T-helper 2 cell (primary cell): ENCODE measurements at regions not wholly inside any gene's neighbourhood (a gene's known extent, or its start where the extent isn't known, plus 50 kb on each side); places are given as distances from the start of the nearest gene placed in this dataset.
"Not testable (repeated sequence)": the region's sequence is repeated elsewhere in the genome, so short reads cannot be mapped to it uniquely, and the experiment has no call there.

Source experiments
- DNase-seq, 5 experiments: peaks; one replicate each; pipeline versions ENCODE4 v3.0.0 to v3.0.0-alpha.2; 2012 to 2022

DNA sequence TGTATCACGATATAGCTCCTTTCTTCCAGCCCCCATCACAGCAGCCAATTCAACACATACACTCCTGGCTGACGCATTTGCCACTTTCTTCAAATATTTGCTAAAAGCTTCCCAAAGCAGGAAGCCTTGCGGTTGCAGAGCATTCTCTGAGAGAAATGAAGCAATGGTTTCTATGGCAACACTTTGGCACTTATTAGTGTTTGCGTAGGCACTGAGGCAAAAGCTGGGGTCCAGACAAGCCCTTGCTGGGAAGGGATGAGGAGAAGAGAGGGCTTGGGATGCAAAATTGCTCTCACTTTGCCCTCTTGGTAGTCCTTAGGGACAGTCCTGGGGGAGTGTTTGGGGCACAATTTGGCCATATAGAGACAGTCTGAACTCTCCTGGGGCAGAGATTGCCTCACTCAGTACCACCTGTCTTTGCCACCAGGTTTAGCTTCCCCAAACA lies 55.0 kb upstream of the PAK3 start:
- DNase-seq: peak in 3 of 5 experiments; percentile 2 to 35 (median 27)

DNA sequence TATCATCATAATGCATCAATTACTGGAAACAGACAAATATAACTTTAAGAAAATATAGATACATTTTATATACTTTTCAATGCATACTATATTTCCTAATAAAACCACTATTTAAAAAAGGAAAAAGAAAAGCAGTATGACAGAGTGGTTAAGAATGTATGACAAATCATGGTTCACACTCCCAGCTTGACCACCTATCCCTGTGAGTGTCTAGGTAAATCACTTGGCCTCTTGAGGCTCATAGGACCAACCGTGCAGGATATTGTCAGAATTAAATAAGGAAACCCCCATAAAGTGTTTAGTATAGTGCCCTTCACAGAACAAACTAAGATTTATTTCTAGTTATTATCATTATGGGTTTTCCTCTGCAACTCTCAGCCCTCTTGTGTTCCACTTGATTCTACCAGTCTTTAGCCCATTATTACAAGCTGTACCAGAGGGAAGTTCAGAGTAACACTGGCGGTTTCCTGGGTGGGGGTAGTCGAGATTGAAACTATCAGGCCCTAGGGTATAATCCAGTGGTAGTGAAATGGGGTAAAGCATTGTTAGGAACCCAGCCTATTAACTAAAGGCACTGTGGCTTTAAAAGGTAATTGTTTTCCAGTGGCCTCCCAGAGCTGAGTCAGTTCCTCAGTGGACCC lies 55.5 kb upstream of the PAK3 start:
- no peak for DNase-seq

DNA sequence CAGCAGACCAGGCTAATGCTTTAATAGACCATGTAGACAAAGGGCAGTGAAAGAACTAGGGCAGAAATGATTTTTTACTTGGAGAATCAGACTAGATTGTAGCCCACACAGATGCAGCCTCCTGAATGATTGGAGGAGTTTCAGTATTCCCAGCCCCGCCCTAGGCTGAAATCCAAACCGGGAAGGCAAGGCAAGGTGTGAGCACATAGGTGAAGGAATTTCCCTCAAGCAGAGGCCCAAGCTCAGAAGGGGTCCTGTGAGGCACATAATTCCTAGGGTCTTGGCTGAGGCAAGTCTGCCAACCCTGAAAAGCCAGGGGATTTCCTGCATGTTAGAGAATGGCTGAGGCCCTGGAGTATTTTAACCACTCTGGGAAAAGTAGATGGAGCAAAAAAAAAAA lies 56.4 kb upstream of the PAK3 start:
- no peak for DNase-seq

DNA sequence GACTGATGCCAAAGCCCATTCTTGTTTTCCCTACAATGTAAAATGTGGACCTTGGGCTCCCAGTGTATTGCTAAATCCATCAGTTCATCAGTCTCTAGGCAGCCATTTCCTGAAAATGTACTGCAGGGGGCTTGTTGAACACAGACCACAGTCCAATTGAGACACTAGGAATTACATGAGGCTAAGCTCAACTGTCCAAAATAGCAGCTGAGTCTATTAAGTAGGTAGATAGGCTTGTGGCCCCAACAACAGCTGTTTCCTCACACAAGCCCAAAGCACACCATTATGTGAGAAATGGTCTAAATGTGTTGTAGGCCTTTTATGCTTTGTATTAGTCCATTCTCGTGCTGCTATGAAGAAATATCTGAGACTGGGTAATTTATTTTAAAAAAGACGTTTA lies 60.0 kb upstream of the PAK3 start:
- DNase-seq: no peak

DNA sequence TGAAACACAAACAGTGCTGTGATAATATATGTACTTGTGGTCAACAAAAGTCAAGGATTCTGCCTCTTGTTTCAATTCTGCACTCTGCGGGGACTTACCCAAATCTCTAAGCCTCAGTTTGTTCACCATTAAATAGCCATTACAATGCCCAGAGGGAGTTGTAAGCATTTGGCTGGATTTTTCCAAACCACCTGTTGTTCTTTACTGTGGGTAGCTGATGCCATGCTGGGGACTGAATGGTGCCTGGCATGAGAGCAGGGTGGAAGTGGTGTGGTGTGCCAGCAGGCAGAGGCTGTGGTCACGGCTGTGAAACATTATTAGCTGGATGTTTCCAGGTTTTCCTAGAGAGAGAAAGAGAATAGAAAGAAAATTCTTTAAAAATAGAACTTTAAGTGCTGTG lies 60.7 kb upstream of the PAK3 start:
- DNase-seq: no peak

- not testable (repeated sequence) for DNase-seq
Measured at GRCh38 chrX:111022998-111023397, 73.0 kb upstream of the PAK3 start.

- DNase-seq: no peak
Measured at GRCh38 chrX:111020283-111020682, 75.7 kb upstream of the PAK3 start.

- DNase-seq: no peak
Measured at GRCh38 chrX:111013778-111014455, 82.1 kb upstream of the PAK3 start.

GRCh38 chrX:111010111-111010510 lies 85.9 kb upstream of the PAK3 start:
- DNase-seq: no peak

DNA sequence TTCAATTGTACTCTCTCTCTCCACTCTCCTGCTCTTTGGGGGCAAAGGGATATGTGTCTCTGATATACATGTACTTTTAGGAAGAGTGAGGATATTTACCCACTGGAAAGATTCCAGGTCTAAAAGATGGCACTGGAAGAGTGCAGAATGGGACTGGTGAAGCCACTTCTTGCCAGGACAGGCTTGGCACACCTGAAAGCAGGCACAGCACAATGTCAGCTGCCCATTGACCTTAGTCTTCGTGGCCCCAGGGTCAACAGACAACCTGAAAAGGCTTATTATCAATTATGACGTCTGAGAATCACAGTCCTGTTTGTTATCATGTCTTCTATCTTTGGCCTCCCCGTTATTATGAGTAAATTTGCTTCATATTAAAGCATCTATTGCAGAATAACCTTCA lies 86.7 kb upstream of the PAK3 start:
- no peak for DNase-seq

GRCh38 chrX:111008126-111008525 lies 87.9 kb upstream of the PAK3 start:
- no peak for DNase-seq

DNA sequence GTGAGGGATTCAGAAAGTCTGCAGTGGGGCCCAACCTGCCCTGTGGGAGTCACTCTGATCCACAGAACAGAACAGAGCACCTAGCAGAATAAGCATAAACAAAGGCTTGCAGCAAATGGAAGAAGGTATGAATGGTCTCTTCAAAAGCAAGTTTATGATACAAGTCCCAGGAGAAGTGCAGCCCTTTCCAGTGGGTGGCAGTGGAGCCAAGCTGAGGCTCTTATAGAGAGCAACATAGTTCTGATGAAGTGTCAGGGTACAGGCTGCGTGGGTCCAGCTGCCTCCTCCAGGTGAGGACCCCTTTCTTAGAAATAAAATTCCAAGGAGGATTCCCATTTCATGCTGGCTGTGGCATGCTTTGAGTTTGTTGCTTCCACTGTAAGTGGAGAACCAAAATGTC lies 88.8 kb upstream of the PAK3 start:
- no peak for DNase-seq

GRCh38 chrX:111006116-111006515 lies 89.9 kb upstream of the PAK3 start:
- DNase-seq: no peak

DNA sequence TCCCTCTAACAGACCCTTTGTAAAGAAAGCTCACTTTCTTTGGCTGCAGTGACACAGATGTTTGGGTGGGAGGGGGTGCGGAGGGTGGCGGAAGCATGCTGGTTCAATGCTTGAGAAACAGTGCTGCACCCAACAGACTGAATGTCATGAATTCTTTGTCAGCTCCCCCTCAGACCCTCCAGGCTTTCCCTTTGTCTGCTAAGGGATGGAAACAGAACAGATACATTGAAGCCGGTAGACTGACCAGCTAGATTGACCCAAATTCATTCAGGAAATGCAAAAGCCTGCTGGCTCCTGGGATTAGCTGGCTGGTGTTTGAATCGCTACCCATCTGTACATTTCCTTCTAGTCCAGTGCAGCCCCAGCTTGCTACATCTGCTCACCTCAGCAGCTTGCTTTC lies 90.8 kb upstream of the PAK3 start:
- DNase-seq: no peak

- no peak for DNase-seq
Measured at GRCh38 chrX:111003118-111003517, 92.9 kb upstream of the PAK3 start.

DNA sequence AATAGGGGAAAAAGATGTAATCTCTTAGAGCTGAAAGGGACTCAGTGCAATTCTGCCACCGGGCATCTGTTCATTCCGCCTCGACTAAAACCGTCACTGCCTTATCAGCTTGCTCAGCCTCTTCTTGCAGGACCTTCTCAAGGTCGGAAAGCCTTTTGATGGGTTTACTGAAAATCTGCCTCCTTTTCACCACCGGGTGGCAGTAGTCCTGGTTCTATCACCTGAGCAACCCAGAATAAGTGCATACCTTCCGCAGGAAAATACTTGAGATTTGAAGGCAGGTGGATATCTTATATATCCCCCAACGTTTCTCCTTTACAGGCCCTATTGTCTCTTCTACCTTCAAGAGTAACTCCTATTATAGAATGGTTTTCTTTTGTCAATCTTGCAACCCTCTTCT lies 103.4 kb upstream of the PAK3 start:
- peak in 3 of 5 experiments; percentile 1 to 25 (median 3) for DNase-seq

GRCh38 chrX:110989869-110990268 lies 106.1 kb upstream of the PAK3 start:
- no peak for DNase-seq

GRCh38 chrX:110989447-110989846 lies 106.5 kb upstream of the PAK3 start:
- DNase-seq: no peak

GRCh38 chrX:110987292-110987691 lies 108.7 kb upstream of the PAK3 start:
- no peak for DNase-seq

DNA sequence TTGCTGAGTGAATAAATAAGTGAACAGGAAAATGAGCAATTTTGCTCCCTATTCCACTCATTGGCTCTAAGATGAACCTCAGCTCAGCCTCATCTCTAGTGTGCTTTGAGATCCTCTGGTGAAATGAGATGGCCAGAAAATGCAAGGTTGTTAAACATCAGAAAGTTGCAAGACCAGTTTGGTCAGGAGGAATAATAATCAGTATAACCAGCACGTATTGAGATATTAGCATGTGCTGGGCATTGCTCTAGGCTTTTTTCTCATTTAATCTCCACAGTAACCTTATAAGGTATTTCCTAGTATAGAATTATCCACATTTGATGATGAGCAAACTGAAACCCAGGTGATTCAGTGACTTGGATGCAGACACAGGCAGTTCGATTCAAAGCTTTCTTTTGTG lies 110.5 kb upstream of the PAK3 start:
- DNase-seq: no peak

DNA sequence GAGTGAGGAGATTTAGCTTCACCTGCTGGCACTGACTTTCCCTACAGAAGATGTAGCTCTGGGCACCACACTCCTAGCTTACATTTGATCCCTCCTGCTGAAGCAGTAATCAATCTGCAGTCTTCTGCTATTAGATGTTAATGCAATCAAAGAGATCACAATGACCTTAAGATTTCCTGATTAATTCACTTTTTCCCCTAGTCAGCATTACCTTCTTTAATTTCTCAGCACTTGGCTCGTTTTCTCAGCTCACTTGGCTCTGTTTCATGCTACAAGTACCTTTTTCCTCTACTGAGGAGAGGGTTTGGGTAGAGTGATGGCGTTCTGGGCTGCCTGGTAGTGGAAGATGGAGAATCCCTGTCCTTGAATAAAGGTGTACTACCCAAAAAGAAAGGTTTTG lies 113.0 kb upstream of the PAK3 start:
- DNase-seq: no peak

- no peak for DNase-seq
Measured at GRCh38 chrX:110966839-110967238, 129.2 kb upstream of the PAK3 start.

- no peak for DNase-seq
Measured at GRCh38 chrX:110966091-110966454, 129.9 kb upstream of the PAK3 start.

DNA sequence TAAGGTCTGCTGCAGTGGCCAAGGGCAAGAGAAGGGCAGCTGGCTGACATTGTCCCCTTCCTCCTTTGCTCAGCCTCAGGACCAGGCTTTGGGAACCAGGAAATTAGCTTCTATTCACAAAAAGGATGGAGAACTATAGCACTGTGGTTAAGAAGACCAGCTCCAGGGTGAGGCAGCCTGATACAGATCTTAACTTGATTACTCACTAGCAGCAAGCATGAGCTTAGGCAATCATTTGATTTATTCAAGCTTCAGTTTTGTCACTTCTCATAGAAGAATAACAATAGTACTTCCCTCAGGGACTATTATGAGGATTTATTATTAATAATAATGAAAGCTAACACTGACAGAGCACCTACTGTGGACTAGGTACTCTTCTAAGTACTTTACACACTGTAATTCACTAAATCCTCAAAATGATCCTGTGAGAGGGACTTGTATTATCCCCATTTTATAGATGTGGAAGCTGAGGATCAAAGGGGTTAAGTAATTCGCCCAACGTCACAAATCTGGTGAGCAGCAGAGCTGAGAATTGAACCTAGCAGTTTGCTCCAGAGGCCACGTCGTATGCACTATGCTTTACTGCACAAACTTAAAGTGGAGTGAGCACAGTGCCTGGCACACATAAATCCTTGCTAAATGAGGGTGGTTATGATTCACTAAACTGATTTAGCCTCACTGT lies 130.4 kb upstream of the PAK3 start:
- no peak for DNase-seq
